Activated CD4-positive, alpha-beta T cell treated with anti-CD3 and anti-CD28 coated beads for 24 hours (primary cell): ENCODE measurements at regions not wholly inside any gene's neighbourhood (a gene's known extent, or its start where the extent isn't known, plus 50 kb on each side); places are given as distances from the start of the nearest gene placed in this dataset.

Source experiments
- DNase-seq, 2 donors: peaks; one replicate each; pipeline ENCODE4 v3.0.0-alpha.2; 2020; ENCODE audit warnings: low read depth in 2 of 2

GRCh38 chr9:106648799-106649198, 214.2 kb upstream of the ZNF462 start:
- DNase-seq: no peak

- no peak for DNase-seq
Measured at GRCh38 chr9:106649664-106650063, 213.3 kb upstream of the ZNF462 start.

GRCh38 chr9:106653213-106653612, 209.8 kb upstream of the ZNF462 start:
- no peak for DNase-seq

- no peak for DNase-seq
Measured at GRCh38 chr9:106655966-106656365, 207.0 kb upstream of the ZNF462 start.

GRCh38 chr9:106657926-106658325, 205.0 kb upstream of the ZNF462 start:
- no peak for DNase-seq

GRCh38 chr9:106668534-106668933, 194.4 kb upstream of the ZNF462 start:
- no peak for DNase-seq

- DNase-seq: no peak
Measured at GRCh38 chr9:106669835-106670234, 193.1 kb upstream of the ZNF462 start.

- DNase-seq: no peak
Measured at GRCh38 chr9:106670418-106670817, 192.5 kb upstream of the ZNF462 start.

- DNase-seq: no peak
Measured at GRCh38 chr9:106675780-106676179, 187.2 kb upstream of the ZNF462 start.

GRCh38 chr9:106677374-106677773, 185.6 kb upstream of the ZNF462 start:
- no peak for DNase-seq

GRCh38 chr9:106677830-106678229, 185.1 kb upstream of the ZNF462 start:
- DNase-seq: no peak

GRCh38 chr9:106678273-106678672, 184.7 kb upstream of the ZNF462 start:
- DNase-seq: no peak

- DNase-seq: no peak
Measured at GRCh38 chr9:106682420-106682819, 180.5 kb upstream of the ZNF462 start.

GRCh38 chr9:106683454-106683853, 179.5 kb upstream of the ZNF462 start:
- no peak for DNase-seq

GRCh38 chr9:106684940-106685695, 177.8 kb upstream of the ZNF462 start:
- DNase-seq: no peak

GRCh38 chr9:106689089-106689488, 173.9 kb upstream of the ZNF462 start:
- no peak for DNase-seq

- no peak for DNase-seq
Measured at GRCh38 chr9:106691627-106692026, 171.3 kb upstream of the ZNF462 start.

GRCh38 chr9:106693558-106693957, 169.4 kb upstream of the ZNF462 start:
- no peak for DNase-seq

- DNase-seq: no peak
Measured at GRCh38 chr9:106696804-106697203, 166.2 kb upstream of the ZNF462 start.

GRCh38 chr9:106697390-106697749, 165.6 kb upstream of the ZNF462 start:
- DNase-seq: no peak

- DNase-seq: no peak
Measured at GRCh38 chr9:106697750-106698502, 165.0 kb upstream of the ZNF462 start.

GRCh38 chr9:106700676-106701075, 162.3 kb upstream of the ZNF462 start:
- DNase-seq: no peak

GRCh38 chr9:106701611-106702010, 161.4 kb upstream of the ZNF462 start:
- no peak for DNase-seq
